H1 (cell line): ENCODE measurements at regions not wholly inside any gene's neighbourhood (a gene's known extent, or its start where the extent isn't known, plus 50 kb on each side); places are given as distances from the start of the nearest gene placed in this dataset.

Experiments used
- CTCF ChIA-PET: fragments of 300-600 bp; sonication (Branson Sonifier 250); formaldehyde crosslinking; loops from one replicate; lab custom pipeline; 2021; ENCODE audit not compliant: partially characterized antibody; lab: Charles Lee
- POLR2A ChIA-PET: fragments of 300-600 bp; sonication (Branson Sonifier 250); formaldehyde crosslinking; loops from one replicate; lab custom pipeline; 2021; ENCODE audit warnings: inconsistent platforms; ENCODE audit not compliant: partially characterized antibody; lab: Charles Lee
- DNase-seq, 2 experiments: peaks; one replicate each; pipeline versions ENCODE4 v3.0.0 to v3.0.0-alpha.2; 2010 to 2022; ENCODE audit warnings: low spot score in 2 of 2, low read depth in 1 of 2, mixed read lengths in 1 of 2
- FAIRE-seq: peaks from 2 replicates; lab custom pipeline; 2011; peaks lifted over from hg19 to GRCh38; lab: Jason Lieb, UNC
- H2AFZ ChIP-seq: 2 replicates; pipeline ENCODE4 v1.8.1; 2012; ENCODE audit warnings: low read length, inconsistent platforms
- H2AK5ac ChIP-seq: 2 replicates; pipeline ENCODE4 v1.6.1; 2013; ENCODE audit warnings: low read depth, low read length
- H2BK120ac ChIP-seq: replicated peaks from 2 replicates; pipeline ENCODE3; 2013; ENCODE audit warnings: low read depth, low read length, inconsistent platforms
- H2BK12ac ChIP-seq: 2 replicates; pipeline ENCODE4 v1.6.1; 2013; ENCODE audit warnings: low read depth, low read length
- H2BK15ac ChIP-seq: 2 replicates; pipeline ENCODE4 v1.6.1; 2013; ENCODE audit warnings: low read length
- H2BK20ac ChIP-seq: 2 replicates; pipeline ENCODE4 v1.6.1; 2013; ENCODE audit warnings: low read length
- H2BK5ac ChIP-seq: 2 replicates; pipeline ENCODE4 v1.6.1; 2013; ENCODE audit warnings: low read depth, low read length
- H3K14ac ChIP-seq: 2 replicates; pipeline ENCODE4 v1.6.1; 2013; ENCODE audit warnings: inconsistent platforms; ENCODE audit not compliant: insufficient read length
- H3K18ac ChIP-seq: 2 replicates; pipeline ENCODE4 v1.6.1; 2013; ENCODE audit warnings: low read length; ENCODE audit errors: extremely low read depth
- H3K23ac ChIP-seq: 2 replicates; pipeline ENCODE4 v1.6.1; 2013; ENCODE audit warnings: inconsistent platforms; ENCODE audit not compliant: insufficient read length
- H3K23me2 ChIP-seq: 2 replicates; pipeline ENCODE4 v1.6.1; 2013; ENCODE audit warnings: low read depth, low read length
- H3K27ac ChIP-seq: 2 replicates; pipeline ENCODE4 v1.6.1; 2011; ENCODE audit warnings: low read depth, low read length, inconsistent platforms
- H3K27me3 ChIP-seq, 4 experiments: replicated peaks in 1 of 4; 1 replicate in 1 of 4; 2 replicates in 3 of 4; pipeline versions ENCODE4 v1.6.1 to v1.8.1; 2011 to 2013; ENCODE audit warnings: low read length in 3 of 4, mild to moderate bottlenecking in 3 of 4, inconsistent platforms in 2 of 4, mixed read lengths in 2 of 4, moderate library complexity in 1 of 4; ENCODE audit not compliant: control insufficient read depth in 3 of 4, insufficient read depth in 3 of 4; ENCODE audit errors: extremely low read depth in 1 of 4
- H3K36me3 ChIP-seq, 4 experiments: 2 replicates each; pipeline versions ENCODE4 v1.6.1 to v1.8.1; 2011 to 2013; ENCODE audit warnings: mild to moderate bottlenecking in 4 of 4, low read length in 3 of 4, moderate library complexity in 2 of 4, control low read depth in 1 of 4, inconsistent platforms in 1 of 4; ENCODE audit not compliant: insufficient read depth in 4 of 4, control insufficient read depth in 2 of 4
- H3K4ac ChIP-seq: replicated peaks from 2 replicates; pipeline ENCODE3; 2013; ENCODE audit warnings: low read length, low read depth, mixed read lengths, inconsistent platforms; ENCODE audit not compliant: insufficient read length
- H3K4me1 ChIP-seq, 4 experiments: replicated peaks in 1 of 4; 1 replicate in 1 of 4; 2 replicates in 3 of 4; pipeline versions ENCODE4 v1.6.1 to v1.8.1; 2011 to 2013; ENCODE audit warnings: low read length in 3 of 4, inconsistent platforms in 2 of 4, mixed read lengths in 1 of 4; ENCODE audit not compliant: insufficient read depth in 4 of 4, control insufficient read depth in 3 of 4
- H3K4me2 ChIP-seq, 2 experiments: 2 replicates each; pipeline versions ENCODE4 v1.6.1 to v1.8.1; 2011 to 2013; ENCODE audit warnings: low read depth in 2 of 2, low read length in 2 of 2, control low read depth in 1 of 2, inconsistent platforms in 1 of 2, mild to moderate bottlenecking in 1 of 2; ENCODE audit not compliant: insufficient read depth in 1 of 2
- H3K4me3 ChIP-seq, 4 experiments: fragments of 200-600, 300-600 bp in 1 of 4; sonication (generic), shearing (Covaris generic), sonication (Bioruptor Twin) in 1 of 4; 2 replicates each; pipeline versions ENCODE4 v1.5.1 to v1.8.1; 2011 to 2016; ENCODE audit warnings: low read length in 4 of 4, low read depth in 3 of 4, control low read depth in 2 of 4, inconsistent platforms in 2 of 4, mild to moderate bottlenecking in 2 of 4, mixed read lengths in 1 of 4, moderate library complexity in 1 of 4; ENCODE audit not compliant: insufficient read depth in 2 of 4; ENCODE audit errors: extremely low read depth in 1 of 4
- H3K56ac ChIP-seq: replicated peaks from 2 replicates; pipeline ENCODE3; 2013; ENCODE audit warnings: low read depth, mild to moderate bottlenecking, mixed read lengths, low read length, inconsistent platforms; ENCODE audit not compliant: insufficient read length
- H3K79me1 ChIP-seq: 2 replicates; pipeline ENCODE4 v1.6.1; 2013; ENCODE audit warnings: low read depth, low read length, control low read depth
- H3K79me2 ChIP-seq, 2 experiments: 2 replicates each; pipeline versions ENCODE4 v1.6.1 to v1.8.1; 2012 to 2013; ENCODE audit warnings: low read length in 2 of 2, mild to moderate bottlenecking in 2 of 2, inconsistent platforms in 1 of 2; ENCODE audit not compliant: insufficient read depth in 2 of 2, control insufficient read depth in 1 of 2
- H3K9ac ChIP-seq, 4 experiments: replicated peaks in 1 of 4; 1 replicate in 1 of 4; 2 replicates in 3 of 4; pipeline versions ENCODE4 v1.6.1 to v1.8.1; 2011 to 2013; ENCODE audit warnings: low read depth in 3 of 4, low read length in 3 of 4, control low read depth in 2 of 4, mild to moderate bottlenecking in 2 of 4, moderate library complexity in 2 of 4, inconsistent platforms in 1 of 4; ENCODE audit errors: extremely low read depth in 1 of 4
- H3K9me3 ChIP-seq, 2 experiments: 2 replicates each; pipeline versions ENCODE4 v1.6.1 to v1.8.1; 2012 to 2013; ENCODE audit warnings: mild to moderate bottlenecking in 2 of 2, moderate library complexity in 2 of 2, control low read depth in 1 of 2, inconsistent platforms in 1 of 2, low read depth in 1 of 2, low read length in 1 of 2, mixed read lengths in 1 of 2; ENCODE audit not compliant: insufficient read depth in 2 of 2
- H4K20me1 ChIP-seq, 2 experiments: replicated peaks in 1 of 2; 2 replicates each; pipeline versions ENCODE3 to v1.8.1; 2011 to 2013; ENCODE audit warnings: inconsistent platforms in 2 of 2, low read length in 2 of 2, mild to moderate bottlenecking in 1 of 2; ENCODE audit not compliant: insufficient read depth in 2 of 2, control insufficient read depth in 1 of 2
- H4K5ac ChIP-seq: 2 replicates; pipeline ENCODE4 v1.6.1; 2013; ENCODE audit warnings: low read length, low read depth, mixed read lengths, inconsistent platforms; ENCODE audit not compliant: insufficient read length
- H4K8ac ChIP-seq: 2 replicates; pipeline ENCODE4 v1.8.0; 2013; ENCODE audit warnings: mild to moderate bottlenecking, moderate library complexity, low read length, inconsistent platforms; ENCODE audit not compliant: insufficient read depth; ENCODE audit errors: extremely low read depth
- H4K91ac ChIP-seq: replicated peaks from 2 replicates; pipeline ENCODE3; 2013; ENCODE audit warnings: low read length, mixed read lengths, inconsistent platforms; ENCODE audit not compliant: insufficient read length
- BCL11A ChIP-seq, 2 experiments: IDR thresholded peaks; one replicate each; pipeline ENCODE4 v1.6.1; 2011; ENCODE audit warnings: low read depth in 2 of 2, low read length in 2 of 2, mild to moderate bottlenecking in 2 of 2
- CBX5 ChIP-seq: fragments of 300-800, 300-1000 bp; sonication (generic); IDR thresholded peaks from 2 replicates; pipeline ENCODE4 v1.7.1; 2016; ENCODE audit warnings: antibody characterized with exemption, low read length, low read depth
- HDAC2 ChIP-seq, 2 experiments: fragments of 300-600 bp in 1 of 2; sonication (generic) in 1 of 2; IDR thresholded peaks; 2 replicates each; pipeline ENCODE4 v1.6.1; 2011 to 2012; ENCODE audit warnings: low read depth in 2 of 2, low read length in 2 of 2, mild to moderate bottlenecking in 2 of 2, moderate library complexity in 2 of 2, borderline replicate concordance in 1 of 2, inconsistent platforms in 1 of 2
- PHF8 ChIP-seq: fragments of 200-600 bp; sonication (generic); conservative IDR thresholded peaks from 2 replicates; pipeline ENCODE4 v1.7.1; 2012; ENCODE audit warnings: low read depth, mild to moderate bottlenecking, inconsistent platforms, low read length, moderate library complexity
- POLR2A ChIP-seq, 2 experiments: IDR thresholded peaks; 1 replicate in 1 of 2; 2 replicates in 1 of 2; pipeline ENCODE4 v1.6.1; 2011; ENCODE audit warnings: low read depth in 2 of 2, low read length in 2 of 2, mild to moderate bottlenecking in 2 of 2; ENCODE audit errors: control extremely low read depth in 1 of 2
- RFX5 ChIP-seq: IDR thresholded peaks from 2 replicates; pipeline ENCODE4 v1.6.1; 2011; ENCODE audit warnings: low read depth, low read length, improper control_type of control experiment, borderline replicate concordance
- SAP30 ChIP-seq: fragments of 300-600 bp; sonication (generic); IDR thresholded peaks from 2 replicates; pipeline ENCODE4 v1.7.1; 2012; ENCODE audit warnings: low read length, moderate library complexity, mild to moderate bottlenecking, inconsistent platforms; ENCODE audit not compliant: insufficient read depth, insufficient replicate concordance
- TAF7 ChIP-seq: optimal IDR thresholded peaks from 2 replicates; pipeline ENCODE3; 2011; ENCODE audit warnings: low read depth, mild to moderate bottlenecking, inconsistent platforms, low read length, moderate library complexity, borderline replicate concordance
- TCF12 ChIP-seq: IDR thresholded peaks from 2 replicates; pipeline ENCODE4 v1.6.1; 2011; ENCODE audit warnings: low read depth, mild to moderate bottlenecking, low read length
- YY1 ChIP-seq: IDR thresholded peaks from 2 replicates; pipeline ENCODE4 v1.6.1; 2011; ENCODE audit warnings: low read depth, mild to moderate bottlenecking, low read length
- WGBS, 2 experiments: shearing (Covaris generic) in 1 of 2; methylation state at CpG; one replicate each; pipeline versions ENCODE4 v1.1.6 to v1.1.7; 2013 to 2015; ENCODE audit warnings: low lambda C conversion rate in 2 of 2, mixed read lengths in 2 of 2, inconsistent platforms in 1 of 2, low coverage in 1 of 2, missing lambda C conversion rate in 1 of 2; ENCODE audit not compliant: insufficient replicate concordance in 2 of 2, insufficient coverage in 1 of 2, insufficient read length in 1 of 2; ENCODE audit errors: extremely low coverage in 1 of 2, missing lambda C conversion rate in 1 of 2; 5-methylcytosine and 5-hydroxymethylcytosine counted together

DNA sequence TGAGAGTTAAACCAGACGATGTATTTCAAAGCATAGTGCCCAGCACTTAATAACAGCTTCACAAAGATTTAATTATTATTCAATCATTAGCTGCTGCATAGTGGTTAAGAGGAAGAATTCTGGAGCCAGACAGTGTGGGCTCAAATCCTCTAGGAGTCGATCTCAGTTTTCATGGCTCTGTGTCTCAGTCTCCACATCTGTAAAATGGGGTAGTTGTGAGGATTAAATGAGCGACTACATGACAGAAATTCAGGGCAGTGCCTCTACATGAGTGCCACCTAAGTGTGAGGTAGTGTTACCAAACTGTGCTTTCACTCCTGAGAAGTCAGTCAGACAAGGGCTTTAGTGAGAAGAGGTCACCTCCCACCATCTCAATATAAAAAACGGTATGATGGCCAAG, 81.7 kb upstream of the FGFR2 start:
- POLR2A ChIA-PET, result no interaction called here

More for the DNA sequence above, 81.7 kb upstream of the FGFR2 start:
- Histone ChIP-seq H2AK5ac (no peak overlapping the region), H4K20me1 (no peaks in the 10 kb centered on the region), H3K79me2 (no peaks in the 10 kb centered on the region), H3K79me1 (no peaks in the 10 kb centered on the region), H3K4me2 (no peak overlapping the region), H3K4ac (no peak overlapping the region), H3K18ac (no peak overlapping the region), H3K27me3 (no peaks in the 10 kb centered on the region), H3K4me3 (no peak overlapping the region), H3K14ac (no peak overlapping the region), H3K27ac (no peak overlapping the region), H3K4me1 (peaks cover 0 to 5% (median 0%) of the 10 kb centered on the region in 4 experiments; a peak in 2 of 7 replicates), H2BK120ac (no peak overlapping the region), H2BK20ac (no peak overlapping the region), H2BK12ac (no peak overlapping the region), H3K9ac (no peak overlapping the region), H3K23me2 (no peaks in the 10 kb centered on the region), H2BK15ac (no peak overlapping the region), H3K36me3 (0 out of 8 replicates have a peak, but pooled peaks cover 0 to 3% (median 0%) of the 10 kb centered on the region in 4 experiments), H3K23ac (no peak overlapping the region), H4K8ac (no peak overlapping the region), H4K5ac (no peak overlapping the region), H2AFZ (no peak overlapping the region), H3K9me3 (peaks cover 10 to 11% of the 10 kb centered on the region in 2 experiments; a peak in 3 of 4 replicates), H4K91ac (no peak overlapping the region), H2BK5ac (no peak overlapping the region), H3K56ac (no peak overlapping the region)
- 83% methylated on average over 4 of the region's 4 CpGs; no CpG with 5 or more reads in 1 of the 2 experiments for whole genome bisulfite sequencing, 2 experiments
- DNase-seq (no peak), FAIRE-seq (no peak)
- CTCF ChIA-PET, result interaction anchor here (1.0 to 2.8 kb wide), 2 partner anchors 9 to 17 kb away, joined by 3 to 15 read pairs; no protein-coding TSS in a partner anchor
- TF ChIP-seq RFX5, result no peak
- no peak for TF ChIP-seq YY1
- TF ChIP-seq PHF8, result no peak
- TF ChIP-seq POLR2A (IDR thresholded peaks at IDR 0.05; ENCODE audit: control extremely low read depth in 1 of 2, low read depth in 2 of 2, low read length in 2 of 2), result no peak
- TF ChIP-seq HDAC2 (IDR thresholded peaks at IDR 0.05; ENCODE audit: borderline replicate concordance in 1 of 2, low read depth in 2 of 2, low read length in 2 of 2), result no peak
- no peak for TF ChIP-seq BCL11A (IDR thresholded peaks at IDR 0.05; ENCODE audit: low read depth in 2 of 2, low read length in 2 of 2)
- TF ChIP-seq TCF12, result no peak
- TF ChIP-seq CBX5, result no peak
- TF ChIP-seq SAP30, result no peak
- no peak for TF ChIP-seq TAF7
